ENCODE measurements at regions not wholly inside any gene's neighbourhood (a gene's known extent, or its start where the extent isn't known, plus 50 kb on each side); places are given as distances from the start of the nearest gene placed in this dataset.

- TF ChIP-seq ZNF274 (IDR thresholded peaks at IDR 0.05; ENCODE audit: low read depth, low read length), result no peak
- no peak for TF ChIP-seq YY1 (IDR thresholded peaks at IDR 0.05; ENCODE audit: insufficient read depth, insufficient read length)
These were observed 102.8 kb upstream of the COPS8 start for GRCh38 chr2:236982693-236983455.

Measured in NT2/D1 (cell line).